Coronary artery (tissue), 2 donors: ENCODE measurements at regions not wholly inside any gene's neighbourhood (a gene's known extent, or its start where the extent isn't known, plus 50 kb on each side); places are given as distances from the start of the nearest gene placed in this dataset.
A peak's percentile ranks its signal among the peaks of the same experiment; 100 is the strongest.
"Not testable (repeated sequence)": the region's sequence is repeated elsewhere in the genome, so short reads cannot be mapped to it uniquely, and the experiment has no call there.

Experiments used
- DNase-seq: peaks from one replicate; pipeline ENCODE4 v3.0.0-alpha.2; 2017; ENCODE audit warnings: low spot score
- H3K27ac ChIP-seq, 2 donors: fragments of 200-600 bp; sonication (generic); one replicate each; pipeline ENCODE4 v1.5.1; 2016 to 2019
- H3K4me3 ChIP-seq: fragments of 200-600 bp; sonication (generic); 2 replicates; pipeline ENCODE4 v1.5.1; 2016; ENCODE audit warnings: mild to moderate bottlenecking, moderate library complexity
- TF ChIP-seq, protein P1 (sequence below): fragments of 200-600 bp; sonication (generic); IDR thresholded peaks from one replicate; pipeline ENCODE4 v1.5.1; 2019; ENCODE audit warnings: antibody characterized with exemption

DNA sequence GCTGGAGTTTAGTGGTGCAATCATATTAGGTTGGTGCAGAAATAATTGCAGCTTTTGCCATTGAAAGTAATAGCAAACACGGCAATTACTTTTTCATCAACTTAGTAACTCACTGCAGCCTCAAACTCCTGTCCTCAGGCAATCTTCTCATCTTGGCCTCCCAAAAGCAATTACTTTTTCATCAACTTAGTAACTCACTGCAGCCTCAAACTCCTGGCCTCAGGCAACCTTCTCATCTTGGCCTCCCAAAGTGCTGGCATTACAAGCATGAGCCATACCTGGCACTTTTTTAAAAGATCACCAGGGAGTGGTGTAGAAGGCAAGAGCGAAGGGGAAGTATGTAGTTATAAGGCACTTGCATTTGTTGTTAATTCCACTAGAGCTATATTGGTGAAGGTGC, 491.1 kb upstream of the ADGRL3 start:
- TF ChIP-seq, protein P1, sequence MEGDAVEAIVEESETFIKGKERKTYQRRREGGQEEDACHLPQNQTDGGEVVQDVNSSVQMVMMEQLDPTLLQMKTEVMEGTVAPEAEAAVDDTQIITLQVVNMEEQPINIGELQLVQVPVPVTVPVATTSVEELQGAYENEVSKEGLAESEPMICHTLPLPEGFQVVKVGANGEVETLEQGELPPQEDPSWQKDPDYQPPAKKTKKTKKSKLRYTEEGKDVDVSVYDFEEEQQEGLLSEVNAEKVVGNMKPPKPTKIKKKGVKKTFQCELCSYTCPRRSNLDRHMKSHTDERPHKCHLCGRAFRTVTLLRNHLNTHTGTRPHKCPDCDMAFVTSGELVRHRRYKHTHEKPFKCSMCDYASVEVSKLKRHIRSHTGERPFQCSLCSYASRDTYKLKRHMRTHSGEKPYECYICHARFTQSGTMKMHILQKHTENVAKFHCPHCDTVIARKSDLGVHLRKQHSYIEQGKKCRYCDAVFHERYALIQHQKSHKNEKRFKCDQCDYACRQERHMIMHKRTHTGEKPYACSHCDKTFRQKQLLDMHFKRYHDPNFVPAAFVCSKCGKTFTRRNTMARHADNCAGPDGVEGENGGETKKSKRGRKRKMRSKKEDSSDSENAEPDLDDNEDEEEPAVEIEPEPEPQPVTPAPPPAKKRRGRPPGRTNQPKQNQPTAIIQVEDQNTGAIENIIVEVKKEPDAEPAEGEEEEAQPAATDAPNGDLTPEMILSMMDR, result no peak
- H3K4me3 ChIP-seq, result no peak overlapping the region
- no peak for DNase-seq
- H3K27ac ChIP-seq, result no peak overlapping the region

DNA sequence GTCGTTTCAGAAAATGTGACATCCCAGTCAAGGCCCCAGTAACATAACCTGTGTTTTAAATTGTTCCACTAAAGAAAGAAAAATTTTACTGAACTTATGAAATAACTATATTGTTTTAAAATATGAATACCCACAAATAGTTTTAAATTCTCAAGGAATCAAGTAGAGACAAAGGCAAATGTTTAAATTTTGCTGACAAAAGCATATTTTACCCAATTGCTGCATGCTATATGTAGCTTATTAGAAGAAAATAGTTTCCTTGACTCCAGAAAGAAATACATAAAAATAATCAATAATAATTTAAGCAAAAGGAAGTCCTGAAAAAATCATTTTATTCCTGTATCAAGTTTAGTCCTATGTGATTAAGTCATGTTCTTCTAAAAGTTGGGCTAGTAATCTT, 481.3 kb upstream of the ADGRL3 start:
- no peak overlapping the region for H3K27ac ChIP-seq
- H3K4me3 ChIP-seq, result no peak overlapping the region
- TF ChIP-seq, protein P1, result no peak
- no peak for DNase-seq

DNA sequence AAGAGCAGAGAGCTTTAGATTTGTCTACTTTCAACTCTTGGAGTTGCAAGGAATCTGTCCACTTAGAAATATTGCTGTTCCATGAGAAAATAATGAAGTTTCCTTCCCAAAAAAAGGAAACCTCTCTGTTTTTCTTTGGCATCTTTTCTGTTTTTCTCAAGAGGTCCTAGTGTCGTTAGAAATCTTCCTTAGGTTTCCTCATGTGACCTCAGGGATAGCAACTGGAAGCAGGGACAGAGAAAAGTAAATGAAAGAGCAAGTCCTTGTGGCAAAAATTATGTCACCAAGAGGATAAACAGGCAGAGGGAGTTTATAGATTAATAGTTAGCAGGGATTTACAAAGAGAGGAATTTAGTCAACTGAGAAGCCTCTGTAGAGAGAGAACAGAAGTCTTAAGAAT, 478.4 kb upstream of the ADGRL3 start:
- H3K27ac ChIP-seq, result peak overlapping the region in 1 of 2 donors; percentile 35
- no peak for DNase-seq
- H3K4me3 ChIP-seq, result no peak overlapping the region
- TF ChIP-seq, protein P1, result no peak

DNA sequence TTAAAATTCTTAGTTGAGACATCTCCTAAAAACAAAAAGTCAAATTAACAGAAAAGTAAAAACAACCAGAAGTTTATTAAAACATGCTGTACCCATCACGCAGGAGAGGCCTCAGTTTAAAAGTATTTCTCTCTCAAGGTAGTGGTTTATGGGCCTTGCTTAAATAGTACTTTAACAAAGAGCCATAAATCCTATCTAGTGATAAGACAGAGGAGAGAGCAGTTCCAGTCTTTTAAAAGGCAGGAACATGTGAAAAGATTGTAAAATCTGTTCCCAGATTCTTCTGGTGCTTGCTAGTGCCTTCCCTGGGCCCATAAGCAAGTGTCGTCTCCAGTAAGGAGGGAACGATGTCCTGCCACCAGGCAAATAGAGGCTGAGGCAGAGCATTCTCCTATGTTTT, 476.3 kb upstream of the ADGRL3 start:
- TF ChIP-seq, protein P1, result no peak
- Histone ChIP-seq H3K27ac (peak overlapping the region; percentile 17 to 77), H3K4me3 (no peak overlapping the region)
- DNase-seq, result no peak

DNA sequence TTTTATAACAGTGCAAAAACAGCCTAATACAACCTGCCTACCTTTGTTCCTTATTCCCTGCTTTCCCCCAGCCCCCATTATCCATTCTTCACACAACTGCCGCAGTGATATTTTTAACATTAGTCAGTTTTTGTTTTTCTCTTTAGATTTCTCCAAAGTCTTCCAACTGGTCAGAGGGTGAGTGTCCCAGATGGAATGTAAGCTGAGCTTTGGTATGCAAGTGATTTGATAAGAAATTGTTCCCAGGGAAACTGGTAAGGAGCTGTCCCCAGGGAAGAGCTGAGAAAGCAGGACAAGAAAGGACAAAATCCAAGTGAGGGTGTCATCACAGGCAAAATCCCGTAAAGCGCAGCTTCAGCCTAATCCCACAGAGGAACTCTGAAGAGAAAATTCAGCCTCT, 475.5 kb upstream of the ADGRL3 start:
- Histone ChIP-seq H3K27ac (peak overlapping the region; percentile 52 to 77), H3K4me3 (no peak overlapping the region)
- peak; percentile 72 for DNase-seq
- TF ChIP-seq, protein P1, result no peak

DNA sequence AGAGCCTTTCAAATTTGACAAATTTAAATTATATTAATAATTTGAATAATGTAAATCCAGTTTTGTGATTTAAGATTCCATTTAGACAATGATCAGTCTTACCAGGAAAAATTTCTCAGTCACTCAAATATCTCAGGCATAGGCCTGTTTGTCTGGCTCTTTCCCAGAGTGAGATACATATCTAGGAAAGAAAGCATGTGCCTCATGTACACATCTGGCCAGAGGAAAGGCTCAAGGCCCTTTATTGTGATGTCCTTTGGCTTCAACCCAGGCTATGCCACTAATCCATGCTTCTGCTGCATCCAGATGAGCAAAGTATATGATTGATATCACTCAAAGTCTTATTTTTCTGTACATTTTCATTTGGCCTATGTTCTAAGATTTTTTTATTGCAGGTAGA, 473.3 kb upstream of the ADGRL3 start:
- TF ChIP-seq, protein P1, result no peak
- no peak for DNase-seq
- H3K27ac ChIP-seq, result no peak overlapping the region
- H3K4me3 ChIP-seq, result no peak overlapping the region

DNA sequence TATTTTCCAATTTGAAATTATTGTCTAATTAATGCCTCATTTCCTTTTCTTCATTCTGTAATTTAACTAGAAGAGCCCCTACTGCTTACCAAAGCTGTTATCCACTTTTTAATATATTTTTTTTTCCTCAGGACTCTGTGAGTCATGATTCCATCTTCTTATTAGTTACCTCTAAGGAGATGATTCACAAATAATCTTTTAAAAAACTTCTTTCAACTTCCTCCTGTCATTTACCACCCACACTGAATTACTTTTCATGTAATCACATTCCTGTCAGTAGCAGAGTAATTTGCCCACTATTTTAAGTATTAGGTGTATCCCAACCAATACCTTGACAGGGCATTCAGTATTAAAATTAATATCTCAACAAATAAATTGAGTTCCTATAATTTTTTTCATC, 470.9 kb upstream of the ADGRL3 start:
- TF ChIP-seq, protein P1, result no peak
- no peak for DNase-seq
- Histone ChIP-seq H3K27ac (no peak overlapping the region), H3K4me3 (no peak overlapping the region)

DNA sequence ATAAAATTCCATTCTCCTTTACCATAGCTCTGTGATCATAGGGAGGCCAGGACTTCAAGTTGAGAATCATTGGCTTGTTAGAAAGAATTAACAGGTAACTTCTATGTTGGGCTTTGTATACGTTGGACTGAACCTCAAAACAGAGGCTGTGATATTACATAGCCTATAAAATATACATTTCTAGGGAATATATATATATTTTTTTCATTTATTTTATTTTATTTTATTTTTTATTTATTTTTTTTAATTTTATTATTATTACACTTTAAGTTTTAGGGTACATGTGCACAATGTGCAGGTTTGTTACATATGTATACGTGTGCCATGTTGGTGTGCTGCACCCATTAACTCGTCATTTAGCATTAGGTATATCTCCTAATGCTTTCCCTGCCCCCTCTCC, 470.4 kb upstream of the ADGRL3 start:
- not testable (repeated sequence) for DNase-seq, H3K4me3 ChIP-seq, H3K27ac ChIP-seq
